GM18951 (cell line): ENCODE measurements at regions not wholly inside any gene's neighbourhood (a gene's known extent, or its start where the extent isn't known, plus 50 kb on each side); places are given as distances from the start of the nearest gene placed in this dataset.

ENCODE experiments used
- POLR2A ChIP-seq: IDR thresholded peaks from 4 replicates; pipeline ENCODE4 v1.6.1; 2011; ENCODE audit warnings: mild to moderate bottlenecking; ENCODE audit not compliant: insufficient read length, insufficient read depth; ENCODE audit errors: extremely low read depth
- in situ Hi-C: fragments of 300-500 bp; cut with MboI; formaldehyde crosslinking; loops from one replicate; pipeline ENCODE4 v1.12.0; 2022; ENCODE audit warnings: low sequenced_read_pairs, mixed read lengths, inconsistent platforms; ENCODE audit not compliant: unreplicated experiment

GRCh38 chr6:74671558-74672025 lies 534.3 kb downstream of the COL12A1 start:
- TF ChIP-seq POLR2A, result no peak
- in situ Hi-C loops, result no loop called here

- no peak for TF ChIP-seq POLR2A
- in situ Hi-C loops, result no loop called here
These were observed 547.5 kb downstream of the COL12A1 start for GRCh38 chr6:74658391-74658790.

DNA sequence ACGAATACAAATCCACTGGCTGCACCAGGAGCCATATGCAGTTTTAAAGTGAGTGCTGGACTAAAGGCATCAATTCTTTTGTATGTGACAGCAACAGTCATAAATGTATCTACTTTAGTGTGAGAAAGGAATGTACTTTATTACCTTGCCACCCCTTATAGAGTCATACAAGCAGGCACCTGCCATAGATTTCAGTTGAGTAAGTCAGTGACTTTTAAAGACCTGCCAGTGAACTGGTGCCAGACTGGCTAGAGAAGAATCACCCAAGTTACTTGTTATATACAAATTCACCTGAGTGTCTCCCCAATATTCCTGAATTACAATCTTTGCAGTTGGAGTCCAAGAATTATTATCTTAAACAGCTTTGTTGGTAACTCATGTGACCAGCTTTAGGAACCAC lies 547.9 kb downstream of the COL12A1 start:
- no peak for TF ChIP-seq POLR2A
- in situ Hi-C loops, result no loop called here

DNA sequence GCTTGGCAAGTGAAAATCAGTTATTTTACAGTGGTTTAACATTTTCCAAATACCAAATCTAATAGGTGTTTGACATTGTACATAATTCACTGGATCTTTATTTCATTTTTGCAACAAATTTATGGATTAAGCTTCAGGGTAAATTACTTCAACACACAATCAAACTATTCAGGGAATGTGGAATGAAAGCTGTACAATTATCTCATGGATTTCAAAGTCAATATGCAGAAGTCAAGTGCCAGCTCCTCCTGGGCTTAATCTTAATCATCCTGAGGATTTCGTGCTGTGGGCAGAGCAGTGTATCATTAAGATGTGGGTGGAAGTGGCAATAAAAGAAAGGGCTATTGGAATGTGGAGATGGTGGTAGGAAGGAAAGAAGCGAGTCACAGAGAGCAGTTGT lies 548.8 kb downstream of the COL12A1 start:
- no peak for TF ChIP-seq POLR2A
- in situ Hi-C loops, result no loop called here

GRCh38 chr6:74656453-74656852 lies 549.4 kb downstream of the COL12A1 start:
- no peak for TF ChIP-seq POLR2A

DNA sequence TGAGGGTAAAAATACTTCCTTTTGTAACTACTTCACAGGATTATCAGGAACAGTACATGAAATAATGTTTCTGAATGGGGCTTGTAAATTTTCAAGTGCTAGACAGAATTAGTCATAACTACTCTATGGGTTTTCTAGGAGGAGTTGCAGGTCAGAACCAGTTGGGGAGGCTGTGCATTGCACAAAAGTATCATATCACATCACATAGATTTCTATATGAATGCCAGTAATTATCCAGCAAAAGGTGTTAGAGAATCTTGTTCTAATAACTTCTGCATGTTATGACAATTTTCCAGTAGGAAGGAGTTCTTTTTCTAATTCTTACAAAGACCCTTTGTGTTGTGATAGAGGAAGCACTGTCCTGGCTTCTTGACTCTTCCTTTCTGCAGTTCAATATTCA lies 551.6 kb downstream of the COL12A1 start:
- no peak for TF ChIP-seq POLR2A
- in situ Hi-C loops, result no loop called here

More at GRCh38 chr6:74656453-74656852, 549.4 kb downstream of the COL12A1 start:
- in situ Hi-C loops, result no loop called here

DNA sequence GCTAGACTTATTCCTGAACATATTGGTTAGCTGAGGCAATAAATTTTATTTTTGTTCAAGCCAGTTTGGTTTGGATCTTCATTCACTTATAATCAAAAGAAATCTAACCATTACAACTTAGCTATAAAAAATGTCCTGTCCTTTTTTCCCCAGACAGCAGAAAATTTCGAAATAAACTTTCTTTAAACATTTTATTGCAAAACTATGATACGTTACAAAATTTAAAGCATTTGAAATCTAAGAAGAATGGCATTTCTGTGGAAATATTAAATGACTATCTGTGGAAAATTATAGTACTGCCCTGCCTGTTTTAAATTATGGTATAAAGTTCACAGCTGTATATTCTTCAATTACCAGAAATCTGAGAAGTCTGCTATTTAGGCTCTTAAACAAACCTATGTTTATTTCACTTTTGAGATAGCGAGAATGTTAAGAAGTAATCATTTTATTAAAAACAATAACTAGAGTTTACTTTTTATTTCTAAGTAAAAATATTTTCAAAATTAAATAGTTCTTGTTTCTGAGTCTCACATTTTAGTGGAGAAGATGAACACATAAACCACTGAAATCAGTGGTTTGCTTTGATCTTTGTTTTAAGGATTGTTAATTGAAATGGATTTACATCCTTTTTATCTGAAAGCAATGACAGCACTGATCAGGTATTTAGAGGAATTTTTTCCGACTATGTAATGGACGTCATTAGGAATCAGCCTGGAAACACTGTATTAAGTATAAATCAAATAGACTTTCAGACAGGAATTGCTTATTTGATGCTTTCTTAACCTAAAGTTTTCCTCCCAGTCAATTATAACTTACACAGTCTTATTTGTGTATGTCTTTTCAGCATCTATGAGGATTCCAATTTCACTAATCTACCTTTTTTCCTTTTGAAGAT lies 553.7 kb downstream of the COL12A1 start:
- in situ Hi-C loops, result no loop called here
- no peak for TF ChIP-seq POLR2A

DNA sequence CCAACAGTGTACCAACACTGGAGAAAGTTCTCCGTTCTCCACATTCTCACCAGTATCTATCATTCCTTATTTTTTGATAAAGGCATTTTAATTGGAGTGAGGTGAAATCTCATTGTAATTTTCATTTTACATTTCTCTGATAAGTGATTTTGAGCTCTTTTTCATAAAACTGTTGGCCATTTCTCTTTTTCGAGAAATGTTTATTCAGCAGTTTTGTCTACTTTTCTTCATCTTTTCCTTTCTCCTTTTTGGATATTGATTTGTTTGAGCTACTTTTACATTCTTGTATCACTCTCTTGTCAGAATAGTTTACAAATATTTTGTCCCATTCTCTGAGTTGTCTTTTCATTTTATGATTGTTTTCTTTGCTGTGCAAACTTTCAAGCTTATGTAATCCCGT lies 555.2 kb downstream of the COL12A1 start:
- in situ Hi-C loops, result no loop called here
- no peak for TF ChIP-seq POLR2A

- in situ Hi-C loops, result no loop called here
- no peak for TF ChIP-seq POLR2A
These were observed 559.4 kb downstream of the COL12A1 start for GRCh38 chr6:74646461-74646860.

GRCh38 chr6:74645108-74645849 lies 560.6 kb downstream of the COL12A1 start:
- in situ Hi-C loops, result no loop called here
- TF ChIP-seq POLR2A, result no peak

DNA sequence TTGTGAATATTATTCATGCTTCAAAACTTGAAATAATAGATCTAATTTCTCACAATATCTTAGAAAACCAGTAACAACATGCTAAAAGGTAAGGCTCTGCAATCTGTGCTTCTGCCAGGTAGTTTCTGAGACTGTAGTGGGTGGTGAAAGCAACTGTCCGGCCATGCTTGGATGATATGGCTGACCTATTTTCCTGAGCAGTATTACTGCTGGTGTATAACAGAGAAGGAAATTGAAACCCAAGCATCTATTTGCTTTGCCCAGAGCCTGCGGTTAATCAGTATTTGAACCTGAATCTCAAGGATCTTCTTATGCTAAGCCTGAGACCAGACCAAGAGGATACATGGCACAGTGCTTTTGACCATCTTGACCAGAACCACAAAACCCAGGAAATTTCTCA lies 563.8 kb downstream of the COL12A1 start:
- in situ Hi-C loops, result no loop called here
- TF ChIP-seq POLR2A, result no peak

DNA sequence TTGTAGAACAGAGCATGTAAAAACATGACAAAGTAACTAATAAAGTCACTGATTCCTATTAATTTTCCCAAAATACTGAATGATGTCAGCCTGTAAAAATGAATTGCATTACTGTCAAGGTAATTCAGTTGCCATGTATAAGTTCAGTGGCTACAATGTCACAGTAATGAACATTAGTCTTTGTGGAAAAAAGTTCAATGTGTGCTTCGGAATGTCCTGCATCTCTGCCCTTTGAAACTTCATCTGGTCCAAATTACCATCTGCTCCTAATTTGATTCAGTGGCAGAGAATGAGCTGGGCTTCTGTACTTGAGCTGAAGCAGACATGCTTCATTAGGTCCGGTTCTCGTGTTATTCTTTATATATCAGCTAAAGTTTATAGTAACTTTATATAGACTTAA lies 567.4 kb downstream of the COL12A1 start:
- TF ChIP-seq POLR2A, result no peak
- in situ Hi-C loops, result loop anchor here (10.0 kb wide), 1 partner anchor 174 kb away; no protein-coding TSS in a partner anchor

DNA sequence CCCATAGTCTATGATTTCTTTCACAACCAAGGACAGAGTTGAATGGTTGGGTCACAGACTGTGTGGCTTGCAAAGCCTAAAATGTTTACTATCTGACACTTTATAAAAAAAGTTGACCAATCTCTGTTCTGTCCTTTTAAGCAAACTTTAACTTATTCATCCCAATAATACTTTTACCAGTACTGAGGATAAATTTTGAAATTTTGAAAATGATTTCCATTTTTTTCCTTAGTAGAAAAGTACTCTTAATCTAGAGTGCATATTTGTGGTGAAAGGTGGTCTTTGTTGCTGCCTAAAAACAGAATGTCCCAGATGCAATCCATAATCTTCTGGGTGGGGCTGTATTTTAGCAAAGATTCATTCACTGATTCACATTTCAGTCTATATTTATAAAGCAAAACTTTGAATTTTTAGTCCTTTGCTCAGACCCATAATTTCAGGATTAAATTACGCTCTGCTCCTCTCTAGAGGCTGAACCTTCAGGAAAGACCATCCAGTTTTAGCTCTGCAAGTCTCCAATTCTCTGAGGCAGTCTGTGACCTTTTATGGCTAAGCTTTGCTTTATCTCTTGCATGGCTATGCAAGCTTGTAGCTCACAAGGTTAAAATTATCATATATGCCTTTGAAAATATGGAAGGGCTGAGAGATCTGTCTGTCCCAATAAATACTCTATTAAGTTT lies 573.5 kb downstream of the COL12A1 start:
- no peak for TF ChIP-seq POLR2A
- in situ Hi-C loops, result loop anchor here (10.0 kb wide), 1 partner anchor 168 kb away; no protein-coding TSS in a partner anchor

DNA sequence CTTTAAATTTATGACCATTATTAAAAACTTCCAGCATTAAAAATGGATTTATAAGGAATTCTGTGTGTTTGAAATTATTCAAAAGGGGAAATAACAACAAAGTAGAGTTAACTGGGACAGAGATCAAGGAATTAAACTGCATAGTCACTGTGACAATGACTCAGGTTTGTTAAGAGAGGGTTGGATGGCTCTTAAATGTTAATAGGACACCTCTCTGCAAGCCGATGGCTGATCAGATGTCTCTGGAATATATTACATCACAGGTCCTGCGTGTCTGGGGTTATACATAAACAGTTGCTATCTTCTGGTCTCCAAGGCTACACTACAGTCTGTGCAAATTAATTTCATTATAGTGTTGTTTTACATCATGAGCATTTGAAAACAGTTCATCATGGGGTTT lies 574.3 kb downstream of the COL12A1 start:
- in situ Hi-C loops, result loop anchor here (10.0 kb wide), 1 partner anchor 167 kb away; no protein-coding TSS in a partner anchor
- no peak for TF ChIP-seq POLR2A
